B cell (primary cell): ENCODE measurements at regions not wholly inside any gene's neighbourhood (a gene's known extent, or its start where the extent isn't known, plus 50 kb on each side); places are given as distances from the start of the nearest gene placed in this dataset.

Source experiments
- ATAC-seq: fragments of 200-7000 bp; cut with Tn5 transposase; one replicate; pipeline ENCODE4 v1.10.0; 2021; ENCODE audit warnings: low read depth, mild to moderate bottlenecking, moderate number of reproducible peaks, moderate library complexity
- CTCF ChIA-PET: fragments of 350-600 bp; sonication (Branson Sonifier 250); formaldehyde crosslinking; loops from one replicate; lab custom pipeline; 2021; ENCODE audit warnings: antibody characterized with exemption, inconsistent platforms; lab: Charles Lee
- POLR2A ChIA-PET: fragments of 350-600 bp; sonication (Branson Sonifier 250); formaldehyde crosslinking; loops from one replicate; lab custom pipeline; 2021; ENCODE audit warnings: antibody characterized with exemption; lab: Charles Lee
- DNase-seq: peaks from one replicate; pipeline ENCODE4 v3.0.0; 2013
- H2AFZ ChIP-seq: 2 replicates; pipeline ENCODE4 v1.6.1; 2012; ENCODE audit warnings: mild to moderate bottlenecking, low read depth, low read length; ENCODE audit not compliant: insufficient read depth, poor library complexity, severe bottlenecking
- H3K27ac ChIP-seq, 2 donors: 1 replicate in 1 of 2; 2 replicates in 1 of 2; pipeline ENCODE4 v1.5.1; 2012 to 2013; ENCODE audit warnings: low read length in 2 of 2, mild to moderate bottlenecking in 2 of 2, moderate library complexity in 1 of 2
- H3K27me3 ChIP-seq, 4 experiments: fragments of 200-600 bp in 1 of 4; sonication (generic) in 1 of 4; replicated peaks in 1 of 4; 1 replicate in 2 of 4; 2 replicates in 2 of 4; pipeline versions ENCODE4 v1.6.1 to v1.7.0; 2013 to 2016; ENCODE audit warnings: low read length in 3 of 4, mild to moderate bottlenecking in 2 of 4, mixed read lengths in 1 of 4, moderate library complexity in 1 of 4; ENCODE audit not compliant: insufficient read depth in 4 of 4, control insufficient read depth in 3 of 4; ENCODE audit errors: control extremely low read depth in 1 of 4
- H3K36me3 ChIP-seq, 2 experiments: replicated peaks in 1 of 2; 1 replicate in 1 of 2; 2 replicates in 1 of 2; pipeline versions ENCODE4 v1.6.1 to v1.7.1; 2013; ENCODE audit warnings: low read length in 1 of 2; ENCODE audit not compliant: insufficient read depth in 2 of 2, control insufficient read depth in 1 of 2; ENCODE audit errors: control extremely low read depth in 1 of 2, extremely low read depth in 1 of 2
- H3K4me1 ChIP-seq, 2 donors: fragments of 200-600 bp in 1 of 2; sonication (generic) in 1 of 2; 1 replicate in 1 of 2; 2 replicates in 1 of 2; pipeline versions ENCODE4 v1.5.1 to v1.6.1; 2013 to 2017; ENCODE audit warnings: low read length in 2 of 2; ENCODE audit not compliant: control insufficient read depth in 2 of 2, insufficient read depth in 2 of 2
- H3K4me2 ChIP-seq: replicated peaks from 2 replicates; pipeline ENCODE3; 2012; ENCODE audit warnings: mild to moderate bottlenecking, low read depth, low read length; ENCODE audit not compliant: poor library complexity, severe bottlenecking
- H3K4me3 ChIP-seq, 5 experiments: fragments of 200-600 bp in 1 of 5; sonication (generic) in 1 of 5; 1 replicate in 3 of 5; 2 replicates in 2 of 5; pipeline versions ENCODE4 v1.5.1 to v1.7.0; 2011 to 2016; ENCODE audit warnings: low read length in 4 of 5, mild to moderate bottlenecking in 4 of 5, low read depth in 2 of 5, control low read depth in 1 of 5, moderate library complexity in 1 of 5; ENCODE audit not compliant: insufficient read depth in 1 of 5; ENCODE audit errors: control extremely low read depth in 1 of 5, extremely low read depth in 1 of 5
- H3K79me2 ChIP-seq: fragments of 200-600 bp; sonication (generic); one replicate; pipeline ENCODE4 v1.6.0; 2016; ENCODE audit warnings: low read length; ENCODE audit not compliant: control insufficient read depth, insufficient read depth
- H3K9ac ChIP-seq: fragments of 200-600 bp; sonication (generic); 2 replicates; pipeline ENCODE4 v1.6.1; 2017; ENCODE audit warnings: mild to moderate bottlenecking, low read length, moderate library complexity
- H3K9me3 ChIP-seq, 3 donors: one replicate each; pipeline versions ENCODE4 v1.6.1 to v1.7.1; 2013; ENCODE audit warnings: low read length in 2 of 3; ENCODE audit not compliant: control insufficient read depth in 2 of 3, insufficient read depth in 1 of 3; ENCODE audit errors: control extremely low read depth in 1 of 3
- H4K20me1 ChIP-seq: 2 replicates; pipeline ENCODE4 v1.6.0; 2012; ENCODE audit warnings: mild to moderate bottlenecking, low read length; ENCODE audit not compliant: insufficient read depth, control insufficient read depth, poor library complexity, severe bottlenecking
- H3K27ac Mint-ChIP-seq: one replicate; pipeline ENCODE4 v1.8.0; 2021; ENCODE audit warnings: mixed read lengths
- H3K27me3 Mint-ChIP-seq: one replicate; pipeline ENCODE4 v1.8.0; 2021; ENCODE audit warnings: mixed read lengths
- H3K4me1 Mint-ChIP-seq: one replicate; pipeline ENCODE4 v1.8.0; 2021; ENCODE audit warnings: mixed read lengths
- H3K4me3 Mint-ChIP-seq: one replicate; pipeline ENCODE4 v1.8.0; 2021; ENCODE audit warnings: mixed read lengths
- H3K9me3 Mint-ChIP-seq: one replicate; pipeline ENCODE4 v1.8.0; 2022; ENCODE audit warnings: mixed read lengths; ENCODE audit not compliant: insufficient read depth
- EZH2 ChIP-seq: IDR thresholded peaks from 2 replicates; pipeline ENCODE4 v1.6.1; 2012; ENCODE audit warnings: borderline replicate concordance, low read depth, mild to moderate bottlenecking, moderate library complexity, low read length; ENCODE audit not compliant: insufficient read depth, poor library complexity, severe bottlenecking
- WGBS: methylation state at CpG from one replicate; pipeline ENCODE4 v1.1.5; 2013; ENCODE audit warnings: missing lambda C conversion rate; ENCODE audit not compliant: insufficient coverage; 5-methylcytosine and 5-hydroxymethylcytosine counted together
- intact Hi-C: fragments of 100-400 bp; cut with micrococcal nuclease; formaldehyde crosslinking; loops from one replicate; pipeline ENCODE4 v1.10.0; 2022
- TF ChIP-seq, protein P1 (sequence below): fragments of 200-600 bp; IDR thresholded peaks from one replicate; pipeline ENCODE4 v1.8.0; 2022; ENCODE audit warnings: antibody characterized with exemption, mild to moderate bottlenecking

- no peak overlapping the region for H3K9ac ChIP-seq
- H3K27ac Mint-ChIP-seq, result no peak overlapping the region
- H3K4me1 ChIP-seq, result no peaks in the 10 kb centered on the region
- H3K36me3 ChIP-seq, result no peaks in the 10 kb centered on the region
- DNase-seq, result no peak
- ATAC-seq, result no peak
- peaks cover 8% of the 10 kb centered on the region for H3K27me3 Mint-ChIP-seq
- ChIA-PET POLR2A (no interaction called here), CTCF (interaction anchor here (1.0 kb wide), 1 partner anchor 25 kb away, joined by 3 read pairs; no protein-coding TSS in a partner anchor)
- H2AFZ ChIP-seq, result no peak overlapping the region
- H3K9me3 Mint-ChIP-seq, result no peaks in the 10 kb centered on the region
- intact Hi-C loops, result no loop called here
- no peaks in the 10 kb centered on the region for H3K79me2 ChIP-seq
- H3K9me3 ChIP-seq, result no peaks in the 10 kb centered on the region
- H3K4me2 ChIP-seq, result no peak overlapping the region
- H3K4me3 ChIP-seq, result no peak overlapping the region
- no peaks in the 10 kb centered on the region for H4K20me1 ChIP-seq
- H3K4me1 Mint-ChIP-seq, result no peaks in the 10 kb centered on the region
- no peak overlapping the region for H3K4me3 Mint-ChIP-seq
- 100% methylated on average over 1 of the region's 3 CpGs for WGBS
- no peak overlapping the region for H3K27ac ChIP-seq
- TF ChIP-seq, protein P1, sequence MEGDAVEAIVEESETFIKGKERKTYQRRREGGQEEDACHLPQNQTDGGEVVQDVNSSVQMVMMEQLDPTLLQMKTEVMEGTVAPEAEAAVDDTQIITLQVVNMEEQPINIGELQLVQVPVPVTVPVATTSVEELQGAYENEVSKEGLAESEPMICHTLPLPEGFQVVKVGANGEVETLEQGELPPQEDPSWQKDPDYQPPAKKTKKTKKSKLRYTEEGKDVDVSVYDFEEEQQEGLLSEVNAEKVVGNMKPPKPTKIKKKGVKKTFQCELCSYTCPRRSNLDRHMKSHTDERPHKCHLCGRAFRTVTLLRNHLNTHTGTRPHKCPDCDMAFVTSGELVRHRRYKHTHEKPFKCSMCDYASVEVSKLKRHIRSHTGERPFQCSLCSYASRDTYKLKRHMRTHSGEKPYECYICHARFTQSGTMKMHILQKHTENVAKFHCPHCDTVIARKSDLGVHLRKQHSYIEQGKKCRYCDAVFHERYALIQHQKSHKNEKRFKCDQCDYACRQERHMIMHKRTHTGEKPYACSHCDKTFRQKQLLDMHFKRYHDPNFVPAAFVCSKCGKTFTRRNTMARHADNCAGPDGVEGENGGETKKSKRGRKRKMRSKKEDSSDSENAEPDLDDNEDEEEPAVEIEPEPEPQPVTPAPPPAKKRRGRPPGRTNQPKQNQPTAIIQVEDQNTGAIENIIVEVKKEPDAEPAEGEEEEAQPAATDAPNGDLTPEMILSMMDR, result no peak
- TF ChIP-seq EZH2, result no peak
- peaks cover 0 to 5% (median 0%) of the 10 kb centered on the region in 4 experiments for H3K27me3 ChIP-seq
Measured at GRCh38 chr1:55836086-55836485, 620.9 kb upstream of the USP24 start.

- Mint-ChIP-seq H3K27me3 (peaks cover 5% of the 10 kb centered on the region), H3K4me3 (no peak overlapping the region), H3K9me3 (no peaks in the 10 kb centered on the region), H3K4me1 (no peaks in the 10 kb centered on the region), H3K27ac (no peak overlapping the region)
- Histone ChIP-seq H3K9ac (no peak overlapping the region), H3K4me3 (no peak overlapping the region), H3K27ac (no peak overlapping the region), H3K79me2 (no peaks in the 10 kb centered on the region), H3K27me3 (no peaks in the 10 kb centered on the region), H3K36me3 (no peaks in the 10 kb centered on the region), H3K9me3 (no peaks in the 10 kb centered on the region), H4K20me1 (no peaks in the 10 kb centered on the region), H2AFZ (no peak overlapping the region), H3K4me2 (no peak overlapping the region), H3K4me1 (no peaks in the 10 kb centered on the region)
- DNase-seq (no peak), ATAC-seq (no peak)
- TF ChIP-seq EZH2, result no peak
- TF ChIP-seq, protein P1, result no peak
- intact Hi-C loops, result no loop called here
- CTCF ChIA-PET, result no interaction called here
- no CpG with 5 or more reads among the region's 2 CpGs for WGBS
- POLR2A ChIA-PET, result no interaction called here
Measured at GRCh38 chr1:55833529-55834091, 618.4 kb upstream of the USP24 start.
